Stomach (tissue), 4 donors: ENCODE measurements at regions not wholly inside any gene's neighbourhood (a gene's known extent, or its start where the extent isn't known, plus 50 kb on each side); places are given as distances from the start of the nearest gene placed in this dataset.

Experiments
- EP300 ChIP-seq: sonication (generic); formaldehyde crosslinking; IDR thresholded peaks from one replicate; pipeline ENCODE4 v1.6.1; 2017; ENCODE audit warnings: antibody characterized with exemption
- POLR2A ChIP-seq, 4 donors: fragments of 450-650 bp; IDR thresholded peaks; one replicate each; pipeline ENCODE4 v1.6.1; 2016; ENCODE audit warnings: antibody characterized with exemption in 4 of 4, control low read depth in 2 of 4, mild to moderate bottlenecking in 1 of 4, moderate library complexity in 1 of 4
- POLR2AphosphoS5 ChIP-seq, 3 donors: sonication (generic); formaldehyde crosslinking; IDR thresholded peaks; one replicate each; pipeline ENCODE4 v1.6.1; 2016; ENCODE audit warnings: antibody characterized with exemption in 3 of 3
- TF ChIP-seq, protein P1 (sequence below), 7 experiments: fragments of 450-650 bp in 4 of 7; fragments of 200-600 bp in 3 of 7; sonication (generic) in 3 of 7; IDR thresholded peaks; one replicate each; pipeline ENCODE4 v1.5.1; 2016 to 2019; ENCODE audit warnings: antibody characterized with exemption in 7 of 7, control low read depth in 2 of 7, mild to moderate bottlenecking in 1 of 7

DNA sequence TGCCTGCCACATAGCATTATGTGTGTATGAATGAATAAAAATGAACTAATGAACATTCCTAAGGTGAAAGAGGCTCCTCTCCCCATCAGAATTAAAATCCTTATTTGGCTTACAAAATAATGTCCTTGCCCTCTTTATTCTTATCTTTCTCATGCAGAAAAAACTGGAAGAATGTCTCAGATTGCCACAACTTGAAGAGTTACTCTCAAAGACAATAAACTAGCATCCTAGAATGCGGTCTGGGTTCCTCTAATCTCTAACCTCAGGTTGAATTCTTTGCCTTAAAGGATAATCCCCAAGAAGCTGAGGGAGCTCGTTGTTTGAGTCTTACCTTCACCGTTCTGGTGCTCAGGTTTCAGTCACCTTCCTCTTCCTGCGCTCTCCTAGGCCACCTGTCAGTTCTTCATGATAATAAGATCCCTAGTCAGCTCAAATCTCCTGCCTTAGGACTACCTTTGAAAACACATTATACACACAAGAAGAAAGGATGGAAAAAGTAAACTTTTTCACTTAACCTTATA, 147.1 kb downstream of the PHLDA1 start:
- TF ChIP-seq, protein P1, sequence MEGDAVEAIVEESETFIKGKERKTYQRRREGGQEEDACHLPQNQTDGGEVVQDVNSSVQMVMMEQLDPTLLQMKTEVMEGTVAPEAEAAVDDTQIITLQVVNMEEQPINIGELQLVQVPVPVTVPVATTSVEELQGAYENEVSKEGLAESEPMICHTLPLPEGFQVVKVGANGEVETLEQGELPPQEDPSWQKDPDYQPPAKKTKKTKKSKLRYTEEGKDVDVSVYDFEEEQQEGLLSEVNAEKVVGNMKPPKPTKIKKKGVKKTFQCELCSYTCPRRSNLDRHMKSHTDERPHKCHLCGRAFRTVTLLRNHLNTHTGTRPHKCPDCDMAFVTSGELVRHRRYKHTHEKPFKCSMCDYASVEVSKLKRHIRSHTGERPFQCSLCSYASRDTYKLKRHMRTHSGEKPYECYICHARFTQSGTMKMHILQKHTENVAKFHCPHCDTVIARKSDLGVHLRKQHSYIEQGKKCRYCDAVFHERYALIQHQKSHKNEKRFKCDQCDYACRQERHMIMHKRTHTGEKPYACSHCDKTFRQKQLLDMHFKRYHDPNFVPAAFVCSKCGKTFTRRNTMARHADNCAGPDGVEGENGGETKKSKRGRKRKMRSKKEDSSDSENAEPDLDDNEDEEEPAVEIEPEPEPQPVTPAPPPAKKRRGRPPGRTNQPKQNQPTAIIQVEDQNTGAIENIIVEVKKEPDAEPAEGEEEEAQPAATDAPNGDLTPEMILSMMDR (IDR thresholded peaks at IDR 0.05) = no peak
- TF ChIP-seq POLR2A (IDR thresholded peaks at IDR 0.05) (no peak), EP300 (no peak), POLR2AphosphoS5 (IDR thresholded peaks at IDR 0.05) (no peak)
